NCI-H1436 treated with DMSO at 0.1 percent for 48 hours (cell line): ENCODE measurements at regions not wholly inside any gene's neighbourhood (a gene's known extent, or its start where the extent isn't known, plus 50 kb on each side); places are given as distances from the start of the nearest gene placed in this dataset.

Experiments used
- DNase-seq: peaks from one replicate; lab custom pipeline; 2025; lab: John Stamatoyannopoulos, UW

GRCh38 chr4:36394352-36394903 is 113.0 kb downstream of the DTHD1 start:
- DNase-seq = no peak

GRCh38 chr4:36399762-36400353 is 118.4 kb downstream of the DTHD1 start:
- no peak for DNase-seq

GRCh38 chr4:36402008-36402758 is 120.8 kb downstream of the DTHD1 start:
- no peak for DNase-seq

GRCh38 chr4:36411338-36411737 is 129.9 kb downstream of the DTHD1 start:
- DNase-seq = no peak

- no peak for DNase-seq
Observed at GRCh38 chr4:36414248-36414647, 132.8 kb downstream of the DTHD1 start.

- DNase-seq = no peak
Observed at GRCh38 chr4:36417146-36417545, 135.7 kb downstream of the DTHD1 start.

- DNase-seq = no peak
Observed at GRCh38 chr4:36420111-36420679, 138.8 kb downstream of the DTHD1 start.

GRCh38 chr4:36422607-36423006 is 141.2 kb downstream of the DTHD1 start:
- no peak for DNase-seq

- no peak for DNase-seq
Observed at GRCh38 chr4:36426741-36427140, 145.3 kb downstream of the DTHD1 start.

- no peak for DNase-seq
Observed at GRCh38 chr4:36427696-36428095, 146.3 kb downstream of the DTHD1 start.

- DNase-seq = no peak
Observed at GRCh38 chr4:36432586-36432985, 151.2 kb downstream of the DTHD1 start.

- no peak for DNase-seq
Observed at GRCh38 chr4:36439556-36439955, 158.1 kb downstream of the DTHD1 start.

GRCh38 chr4:36445480-36445879 is 164.1 kb downstream of the DTHD1 start:
- no peak for DNase-seq

- no peak for DNase-seq
Observed at GRCh38 chr4:36446275-36446674, 164.9 kb downstream of the DTHD1 start.

GRCh38 chr4:36461344-36461743 is 179.9 kb downstream of the DTHD1 start:
- DNase-seq = no peak

GRCh38 chr4:36467670-36468069 is 186.3 kb downstream of the DTHD1 start:
- no peak for DNase-seq

GRCh38 chr4:36471903-36472302 is 190.5 kb downstream of the DTHD1 start:
- no peak for DNase-seq

- no peak for DNase-seq
Observed at GRCh38 chr4:36476135-36476534, 194.7 kb downstream of the DTHD1 start.

GRCh38 chr4:36477861-36478260 is 196.4 kb downstream of the DTHD1 start:
- DNase-seq = no peak

GRCh38 chr4:36485885-36486284 is 204.5 kb downstream of the DTHD1 start:
- DNase-seq = no peak

- DNase-seq = no peak
Observed at GRCh38 chr4:36489798-36490197, 208.4 kb downstream of the DTHD1 start.

GRCh38 chr4:36492041-36492440 is 210.6 kb downstream of the DTHD1 start:
- DNase-seq = no peak

GRCh38 chr4:36492590-36492989 is 211.2 kb downstream of the DTHD1 start:
- no peak for DNase-seq
